Mesothelial cell of epicardium (in vitro differentiated cells): ENCODE measurements at regions not wholly inside any gene's neighbourhood (a gene's known extent, or its start where the extent isn't known, plus 50 kb on each side); places are given as distances from the start of the nearest gene placed in this dataset.

Experiments used
- DNase-seq, 2 experiments: peaks; one replicate each; pipeline ENCODE4 v3.0.0; 2021; ENCODE audit warnings: low spot score in 2 of 2; ENCODE audit not compliant: unreplicated experiment in 2 of 2
- H3K27ac Mint-ChIP-seq: 2 replicates; pipeline ENCODE4 v1.8.0; 2021; ENCODE audit warnings: mixed read lengths
- H3K27me3 Mint-ChIP-seq: 2 replicates; pipeline ENCODE4 v1.8.0; 2021; ENCODE audit warnings: low read depth, mixed read lengths
- H3K36me3 Mint-ChIP-seq: 2 replicates; pipeline ENCODE4 v1.8.0; 2021; ENCODE audit warnings: mixed read lengths
- H3K4me1 Mint-ChIP-seq: 2 replicates; pipeline ENCODE4 v1.8.0; 2021; ENCODE audit warnings: mixed read lengths
- H3K4me3 Mint-ChIP-seq: 2 replicates; pipeline ENCODE4 v1.8.0; 2021; ENCODE audit warnings: mild to moderate bottlenecking, moderate library complexity, mixed read lengths
- H3K9me3 Mint-ChIP-seq: 2 replicates; pipeline ENCODE4 v1.8.0; 2021; ENCODE audit warnings: mixed read lengths
- TF ChIP-seq, protein P1 (sequence below): fragments of 200-600 bp; sonication (generic); IDR thresholded peaks from one replicate; pipeline ENCODE4 v1.5.0; 2021; ENCODE audit warnings: antibody characterized with exemption; ENCODE audit not compliant: unreplicated experiment

DNA sequence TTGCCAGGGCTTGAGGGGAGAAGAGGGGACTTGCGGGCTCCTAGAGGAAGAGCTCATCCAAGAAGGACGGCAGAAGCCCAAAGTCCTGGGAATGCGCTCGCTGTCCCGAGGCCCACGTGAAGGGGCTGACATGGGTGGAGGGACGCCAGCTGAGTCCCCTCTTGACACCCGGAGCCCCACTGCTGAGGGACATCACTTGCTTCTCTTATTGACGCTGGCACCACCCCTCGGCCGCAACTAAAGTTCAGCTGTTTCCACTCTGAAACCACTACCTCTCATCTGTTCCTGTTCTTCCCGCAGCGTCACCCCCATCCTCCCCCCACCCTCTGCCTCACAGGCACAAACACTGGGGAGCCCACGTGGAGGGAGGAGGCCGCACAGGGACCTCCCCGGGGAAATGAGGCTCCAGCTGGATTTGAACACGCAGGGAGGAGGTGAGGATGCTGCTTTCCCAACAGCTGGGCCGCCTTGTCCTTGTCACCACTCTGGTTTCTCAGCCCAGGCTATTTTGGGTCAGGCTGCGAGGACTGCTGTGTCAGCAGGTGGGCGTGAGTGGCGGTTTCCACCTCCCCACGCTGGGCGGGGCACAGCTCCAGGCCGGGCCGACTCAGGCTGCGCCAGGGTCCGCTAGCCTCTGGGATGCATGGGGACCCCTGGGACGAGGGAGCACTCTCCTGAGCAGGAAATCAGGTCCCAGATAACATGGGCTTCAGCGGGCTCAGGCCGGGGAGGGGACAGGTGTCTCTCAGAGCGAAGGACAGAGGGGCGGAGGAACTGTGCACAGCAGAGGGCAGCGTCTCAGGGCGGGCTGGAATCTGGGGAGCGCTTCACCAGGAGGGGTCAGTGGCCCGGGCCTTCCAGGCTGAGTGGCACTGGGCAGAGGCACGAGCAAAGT is 156.3 kb downstream of the ZNF248 start:
- H3K27ac Mint-ChIP-seq: no peak overlapping the region
- H3K4me3 Mint-ChIP-seq: no peak overlapping the region
- DNase-seq: peak in 1 of 2 experiments; percentile 27
- H3K9me3 Mint-ChIP-seq: peaks cover 38% of the 10 kb centered on the region
- TF ChIP-seq, protein P1, sequence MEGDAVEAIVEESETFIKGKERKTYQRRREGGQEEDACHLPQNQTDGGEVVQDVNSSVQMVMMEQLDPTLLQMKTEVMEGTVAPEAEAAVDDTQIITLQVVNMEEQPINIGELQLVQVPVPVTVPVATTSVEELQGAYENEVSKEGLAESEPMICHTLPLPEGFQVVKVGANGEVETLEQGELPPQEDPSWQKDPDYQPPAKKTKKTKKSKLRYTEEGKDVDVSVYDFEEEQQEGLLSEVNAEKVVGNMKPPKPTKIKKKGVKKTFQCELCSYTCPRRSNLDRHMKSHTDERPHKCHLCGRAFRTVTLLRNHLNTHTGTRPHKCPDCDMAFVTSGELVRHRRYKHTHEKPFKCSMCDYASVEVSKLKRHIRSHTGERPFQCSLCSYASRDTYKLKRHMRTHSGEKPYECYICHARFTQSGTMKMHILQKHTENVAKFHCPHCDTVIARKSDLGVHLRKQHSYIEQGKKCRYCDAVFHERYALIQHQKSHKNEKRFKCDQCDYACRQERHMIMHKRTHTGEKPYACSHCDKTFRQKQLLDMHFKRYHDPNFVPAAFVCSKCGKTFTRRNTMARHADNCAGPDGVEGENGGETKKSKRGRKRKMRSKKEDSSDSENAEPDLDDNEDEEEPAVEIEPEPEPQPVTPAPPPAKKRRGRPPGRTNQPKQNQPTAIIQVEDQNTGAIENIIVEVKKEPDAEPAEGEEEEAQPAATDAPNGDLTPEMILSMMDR: no peak
- peaks cover 3% of the 10 kb centered on the region for H3K36me3 Mint-ChIP-seq
- H3K4me1 Mint-ChIP-seq: no peaks in the 10 kb centered on the region
- no peaks in the 10 kb centered on the region for H3K27me3 Mint-ChIP-seq

DNA sequence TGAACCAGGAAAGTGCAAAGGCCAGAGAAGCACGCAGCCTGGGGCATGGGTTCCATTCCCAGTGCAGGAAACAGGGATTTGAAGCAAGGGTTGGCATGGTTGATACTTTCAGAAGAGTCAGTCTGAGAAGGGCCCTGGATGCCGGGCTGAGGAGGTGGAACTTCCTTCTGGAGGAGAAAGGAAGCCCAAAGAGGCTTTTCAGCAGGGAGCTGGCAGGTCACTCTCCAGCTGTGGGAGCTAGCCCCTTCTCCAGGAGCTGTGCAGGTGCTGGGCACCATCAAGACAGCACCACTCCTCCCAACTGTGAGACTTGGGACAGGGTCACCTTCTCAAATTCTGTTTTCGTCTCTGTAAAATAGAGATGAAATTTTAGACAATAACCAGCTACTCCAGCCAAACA is 169.8 kb downstream of the ZNF248 start:
- Mint-ChIP-seq H3K27ac (no peak overlapping the region), H3K27me3 (no peaks in the 10 kb centered on the region), H3K36me3 (no peaks in the 10 kb centered on the region), H3K4me3 (no peak overlapping the region), H3K9me3 (peaks cover 74% of the 10 kb centered on the region), H3K4me1 (no peaks in the 10 kb centered on the region)
- DNase-seq: no peak
- TF ChIP-seq, protein P1: no peak

DNA sequence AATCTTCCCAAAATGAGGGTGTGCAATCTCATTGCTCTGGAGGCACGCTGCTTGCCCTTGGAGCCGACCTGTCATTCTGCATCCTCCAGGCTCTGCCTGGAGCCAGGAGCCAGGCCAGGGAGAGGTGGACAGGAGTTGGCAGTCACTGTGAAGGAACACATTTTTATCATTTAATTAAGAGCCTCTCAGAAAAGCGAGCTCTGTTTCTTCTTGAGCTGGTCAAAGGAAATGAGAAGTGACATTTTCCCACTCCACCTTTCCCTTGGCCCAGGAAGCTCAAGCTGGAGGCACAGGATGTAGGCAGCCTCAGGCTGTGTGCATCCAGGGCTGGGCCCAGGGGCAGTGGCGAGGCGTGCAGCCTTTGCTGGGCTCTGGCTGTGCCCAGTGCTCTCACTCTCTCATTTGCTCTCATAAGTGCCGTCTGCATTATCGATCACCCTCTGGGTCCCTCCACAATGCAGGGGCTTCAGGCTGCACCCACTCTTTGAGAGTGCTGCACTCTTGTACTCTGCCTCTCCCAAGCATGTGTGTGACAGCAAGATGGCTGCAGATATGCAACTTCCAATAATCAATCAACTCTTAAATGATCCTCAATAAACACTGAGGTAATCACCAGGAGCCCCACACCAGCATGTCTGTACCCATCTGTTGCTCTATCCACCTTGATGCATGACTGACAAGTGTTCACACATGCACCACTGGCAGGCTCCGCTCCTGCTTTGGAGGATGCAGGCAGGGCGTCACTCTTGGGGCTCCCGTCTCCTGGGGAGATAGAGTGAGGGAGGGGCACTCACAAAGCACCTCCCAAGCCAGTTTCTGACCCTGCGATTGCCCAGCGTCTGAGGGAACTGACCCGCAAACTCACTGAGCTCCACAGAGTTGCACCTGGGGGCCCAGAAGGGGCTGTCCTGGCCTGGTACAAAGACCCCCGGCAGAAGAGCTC is 171.4 kb downstream of the ZNF248 start:
- Mint-ChIP-seq H3K9me3 (peaks cover 72% of the 10 kb centered on the region), H3K27ac (no peak overlapping the region), H3K4me1 (no peaks in the 10 kb centered on the region)

DNA sequence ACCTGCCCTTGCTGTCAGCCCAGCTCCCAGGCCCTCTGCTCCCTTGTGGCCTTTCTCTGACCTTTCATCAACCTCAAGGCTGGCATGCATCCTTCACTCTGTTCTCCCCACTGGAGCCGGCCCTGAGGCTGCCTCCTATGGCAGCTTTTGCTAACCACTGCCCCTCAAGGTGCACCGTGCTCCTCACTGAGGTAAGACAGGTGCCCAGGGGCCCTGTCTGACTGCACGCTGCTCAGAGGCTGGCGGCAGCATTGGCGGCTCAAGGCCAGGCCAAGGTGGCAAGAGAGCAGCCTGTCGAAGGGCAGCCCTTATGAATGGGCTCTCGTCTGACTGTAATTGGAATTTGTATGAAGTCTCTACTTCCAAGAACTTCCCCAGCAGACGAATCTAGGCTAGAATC is 172.6 kb downstream of the ZNF248 start:
- Mint-ChIP-seq H3K27ac (no peak overlapping the region), H3K9me3 (peaks cover 60% of the 10 kb centered on the region), H3K27me3 (no peaks in the 10 kb centered on the region), H3K36me3 (no peaks in the 10 kb centered on the region), H3K4me1 (no peaks in the 10 kb centered on the region), H3K4me3 (no peak overlapping the region)
- DNase-seq: no peak
- TF ChIP-seq, protein P1: no peak

More for the DNA sequence above, 171.4 kb downstream of the ZNF248 start:
- H3K27me3 Mint-ChIP-seq: no peaks in the 10 kb centered on the region
- no peak for DNase-seq
- TF ChIP-seq, protein P1: no peak
- no peak overlapping the region for H3K4me3 Mint-ChIP-seq
- no peaks in the 10 kb centered on the region for H3K36me3 Mint-ChIP-seq

DNA sequence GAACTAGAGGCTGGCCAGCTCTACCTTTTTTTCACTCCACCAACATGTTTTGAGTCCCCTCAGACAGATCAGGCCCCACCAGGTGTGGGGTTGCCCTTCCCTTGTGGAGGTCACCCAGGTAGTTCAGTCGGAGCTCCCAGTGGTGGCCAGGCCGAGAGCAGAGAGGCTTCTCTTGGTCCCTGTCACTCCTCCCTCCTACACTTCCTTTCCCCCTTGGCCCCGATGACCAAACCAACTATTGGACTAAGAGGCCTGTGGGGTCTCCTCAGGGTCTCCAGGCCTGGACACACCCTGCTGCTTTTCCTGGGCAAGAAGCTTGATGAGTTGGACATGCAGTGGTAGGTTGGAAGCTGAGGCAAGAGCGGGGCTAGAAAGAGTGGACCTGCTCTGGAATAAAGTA is 174.8 kb downstream of the ZNF248 start:
- Mint-ChIP-seq H3K4me1 (no peaks in the 10 kb centered on the region), H3K27me3 (no peaks in the 10 kb centered on the region), H3K36me3 (no peaks in the 10 kb centered on the region), H3K9me3 (peaks cover 61% of the 10 kb centered on the region), H3K27ac (no peak overlapping the region), H3K4me3 (no peak overlapping the region)
- TF ChIP-seq, protein P1: no peak
- DNase-seq: no peak
